ENCODE measurements at regions not wholly inside any gene's neighbourhood (a gene's known extent, or its start where the extent isn't known, plus 50 kb on each side); places are given as distances from the start of the nearest gene placed in this dataset.

DNA sequence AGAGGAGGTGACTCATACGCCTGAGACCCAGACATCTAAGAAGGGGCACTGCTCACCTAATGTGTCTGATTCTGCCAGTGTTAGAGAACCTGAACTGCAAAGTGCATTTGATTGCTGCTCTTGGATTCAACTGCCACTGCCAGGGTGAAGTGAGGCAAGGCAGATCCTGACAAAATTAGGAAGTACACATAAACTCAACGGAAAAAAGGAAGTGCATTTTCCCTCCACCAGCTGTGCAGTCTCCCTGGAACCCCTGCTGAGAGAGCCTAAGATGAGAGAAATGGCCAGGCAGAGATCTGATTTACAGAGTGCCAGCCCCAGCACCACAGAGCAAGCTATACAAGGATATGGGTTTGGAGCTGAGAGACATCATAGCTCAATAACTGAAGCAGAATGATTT lies 215.3 kb downstream of the SEC23A start:
- TF ChIP-seq SMC3 (IDR thresholded peaks at IDR 0.05; ENCODE audit: low read length) (no peak), ZIK1 (CRISPR knock-in tag; IDR thresholded peaks at IDR 0.05; ENCODE audit: borderline replicate concordance, low read depth) (no peak), EHMT2 (IDR thresholded peaks at IDR 0.05; ENCODE audit: borderline replicate concordance, low read depth, low read length) (no peak), EED (CRISPR knock-in tag; IDR thresholded peaks at IDR 0.05) (no peak), EZH2 (conservative IDR thresholded peaks at IDR 0.05; ENCODE audit: low read depth, low read length) (no peak), TARDBP (CRISPR knock-in tag; IDR thresholded peaks at IDR 0.05) (no peak), ZFX (CRISPR knock-in tag; IDR thresholded peaks at IDR 0.05; ENCODE audit: low read depth) (no peak), RCOR2 (CRISPR knock-in tag; IDR thresholded peaks at IDR 0.05) (no peak), POLR2G (IDR thresholded peaks at IDR 0.05; ENCODE audit: low read depth, low read length) (no peak)
- TF ChIP-seq, protein P1, sequence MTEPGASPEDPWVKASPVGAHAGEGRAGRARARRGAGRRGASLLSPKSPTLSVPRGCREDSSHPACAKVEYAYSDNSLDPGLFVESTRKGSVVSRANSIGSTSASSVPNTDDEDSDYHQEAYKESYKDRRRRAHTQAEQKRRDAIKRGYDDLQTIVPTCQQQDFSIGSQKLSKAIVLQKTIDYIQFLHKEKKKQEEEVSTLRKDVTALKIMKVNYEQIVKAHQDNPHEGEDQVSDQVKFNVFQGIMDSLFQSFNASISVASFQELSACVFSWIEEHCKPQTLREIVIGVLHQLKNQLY (CRISPR knock-in tag; IDR thresholded peaks at IDR 0.05): no peak
- TF ChIP-seq, protein P2, sequence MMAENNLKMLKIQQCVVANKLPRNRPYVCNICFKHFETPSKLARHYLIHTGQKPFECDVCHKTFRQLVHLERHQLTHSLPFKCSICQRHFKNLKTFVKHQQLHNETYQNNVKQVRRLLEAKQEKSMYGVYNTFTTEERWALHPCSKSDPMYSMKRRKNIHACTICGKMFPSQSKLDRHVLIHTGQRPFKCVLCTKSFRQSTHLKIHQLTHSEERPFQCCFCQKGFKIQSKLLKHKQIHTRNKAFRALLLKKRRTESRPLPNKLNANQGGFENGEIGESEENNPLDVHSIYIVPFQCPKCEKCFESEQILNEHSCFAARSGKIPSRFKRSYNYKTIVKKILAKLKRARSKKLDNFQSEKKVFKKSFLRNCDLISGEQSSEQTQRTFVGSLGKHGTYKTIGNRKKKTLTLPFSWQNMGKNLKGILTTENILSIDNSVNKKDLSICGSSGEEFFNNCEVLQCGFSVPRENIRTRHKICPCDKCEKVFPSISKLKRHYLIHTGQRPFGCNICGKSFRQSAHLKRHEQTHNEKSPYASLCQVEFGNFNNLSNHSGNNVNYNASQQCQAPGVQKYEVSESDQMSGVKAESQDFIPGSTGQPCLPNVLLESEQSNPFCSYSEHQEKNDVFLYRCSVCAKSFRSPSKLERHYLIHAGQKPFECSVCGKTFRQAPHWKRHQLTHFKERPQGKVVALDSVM (CRISPR knock-in tag; IDR thresholded peaks at IDR 0.05): no peak

Data from HepG2 (cell line).